H9 (cell line): ENCODE measurements at regions not wholly inside any gene's neighbourhood (a gene's known extent, or its start where the extent isn't known, plus 50 kb on each side); places are given as distances from the start of the nearest gene placed in this dataset.

Source experiments
- DNase-seq: peaks from one replicate; pipeline ENCODE4 v3.0.0-alpha.2; 2017
- H2AFZ ChIP-seq: one replicate; pipeline ENCODE4 v1.6.1; 2013; ENCODE audit warnings: mild to moderate bottlenecking, low read length, control low read depth, moderate library complexity
- H2AK5ac ChIP-seq: 2 replicates; pipeline ENCODE4 v1.6.1; 2013; ENCODE audit warnings: low read length, control low read depth, mixed read lengths; ENCODE audit not compliant: insufficient read length
- H2BK120ac ChIP-seq: one replicate; pipeline ENCODE4 v1.6.1; 2013; ENCODE audit warnings: low read depth, mild to moderate bottlenecking, low read length, control low read depth, inconsistent platforms; ENCODE audit not compliant: poor library complexity, severe bottlenecking
- H2BK12ac ChIP-seq: 2 replicates; pipeline ENCODE4 v1.6.1; 2013; ENCODE audit warnings: low read length, control low read depth, mixed read lengths, low read depth; ENCODE audit not compliant: insufficient read length
- H2BK15ac ChIP-seq: 2 replicates; pipeline ENCODE4 v1.6.1; 2013; ENCODE audit warnings: low read depth, low read length, control low read depth
- H2BK20ac ChIP-seq: one replicate; pipeline ENCODE4 v1.6.1; 2013; ENCODE audit warnings: low read depth, mild to moderate bottlenecking, low read length, control low read depth, inconsistent platforms; ENCODE audit not compliant: poor library complexity, severe bottlenecking
- H2BK5ac ChIP-seq: 2 replicates; pipeline ENCODE4 v1.6.1; 2013; ENCODE audit warnings: low read length, control low read depth, mixed read lengths; ENCODE audit not compliant: insufficient read length
- H3K14ac ChIP-seq: 2 replicates; pipeline ENCODE4 v1.6.1; 2013; ENCODE audit warnings: low read length, control low read depth; ENCODE audit not compliant: insufficient read depth
- H3K18ac ChIP-seq: 2 replicates; pipeline ENCODE4 v1.6.1; 2013; ENCODE audit warnings: low read depth, mild to moderate bottlenecking, mixed read lengths, low read length, control low read depth; ENCODE audit not compliant: insufficient read length
- H3K23ac ChIP-seq: 2 replicates; pipeline ENCODE4 v1.6.1; 2013; ENCODE audit warnings: low read length, control low read depth, mixed read lengths, low read depth; ENCODE audit not compliant: insufficient read length
- H3K23me2 ChIP-seq: 2 replicates; pipeline ENCODE4 v1.6.1; 2013; ENCODE audit warnings: low read depth, mild to moderate bottlenecking, mixed read lengths, low read length, control low read depth; ENCODE audit not compliant: insufficient read length, poor library complexity, severe bottlenecking
- H3K27ac ChIP-seq: 2 replicates; pipeline ENCODE4 v1.5.1; 2013; ENCODE audit warnings: low read length, control low read depth, mixed read lengths, low read depth; ENCODE audit not compliant: insufficient read length
- H3K27me3 ChIP-seq: 2 replicates; pipeline ENCODE4 v1.6.1; 2013; ENCODE audit warnings: low read length, control low read depth, inconsistent platforms; ENCODE audit not compliant: insufficient read depth
- H3K4ac ChIP-seq: 2 replicates; pipeline ENCODE4 v1.6.1; 2013; ENCODE audit warnings: low read depth, mild to moderate bottlenecking, control low read depth, inconsistent platforms, low read length, moderate library complexity
- H3K4me1 ChIP-seq: 2 replicates; pipeline ENCODE4 v1.6.1; 2013; ENCODE audit warnings: low read length, control low read depth, inconsistent platforms; ENCODE audit not compliant: insufficient read depth
- H3K4me2 ChIP-seq: 2 replicates; pipeline ENCODE4 v1.6.1; 2013; ENCODE audit warnings: low read length, control low read depth, mixed read lengths; ENCODE audit not compliant: insufficient read length, insufficient read depth
- H3K56ac ChIP-seq: 2 replicates; pipeline ENCODE4 v1.6.1; 2013; ENCODE audit warnings: low read depth, mild to moderate bottlenecking, mixed read lengths, low read length, control low read depth; ENCODE audit not compliant: insufficient read length
- H3K79me1 ChIP-seq: 2 replicates; pipeline ENCODE4 v1.6.1; 2013; ENCODE audit warnings: low read depth, mild to moderate bottlenecking, moderate library complexity, low read length, control low read depth, inconsistent platforms; ENCODE audit not compliant: insufficient read depth, poor library complexity, severe bottlenecking
- H3K79me2 ChIP-seq: 2 replicates; pipeline ENCODE4 v1.6.1; 2013; ENCODE audit warnings: low read length, control low read depth, inconsistent platforms; ENCODE audit not compliant: insufficient read depth
- H3K9ac ChIP-seq: 2 replicates; pipeline ENCODE4 v1.6.1; 2013; ENCODE audit warnings: low read length, control low read depth, mixed read lengths; ENCODE audit not compliant: insufficient read length; ENCODE audit errors: extremely low read depth
- H3K9me3 ChIP-seq: one replicate; pipeline ENCODE4 v1.6.1; 2013; ENCODE audit warnings: low read depth, low read length, inconsistent platforms; ENCODE audit not compliant: control insufficient read depth
- H3T11ph ChIP-seq: one replicate; pipeline ENCODE4 v1.6.1; 2013; ENCODE audit warnings: mild to moderate bottlenecking, low read length, control low read depth, inconsistent platforms
- H4K20me1 ChIP-seq: one replicate; pipeline ENCODE4 v1.6.1; 2013; ENCODE audit not compliant: control insufficient read depth, insufficient read length, insufficient read depth
- H4K5ac ChIP-seq: 2 replicates; pipeline ENCODE4 v1.6.1; 2013; ENCODE audit warnings: low read depth, mild to moderate bottlenecking, mixed read lengths, low read length, control low read depth; ENCODE audit not compliant: insufficient read length
- H4K8ac ChIP-seq: replicated peaks from 2 replicates; pipeline ENCODE4 v1.6.1; 2013; ENCODE audit warnings: low read length, control low read depth, mixed read lengths, low read depth; ENCODE audit not compliant: insufficient read length
- H4K91ac ChIP-seq: 2 replicates; pipeline ENCODE4 v1.6.1; 2013; ENCODE audit warnings: low read depth, mild to moderate bottlenecking, moderate library complexity, mixed read lengths, low read length, control low read depth; ENCODE audit not compliant: insufficient read length
- H3K27ac Mint-ChIP-seq, 3 experiments: 2 replicates in 2 of 3; 3 replicates in 1 of 3; pipeline ENCODE4 v1.8.0; 2020 to 2021; ENCODE audit warnings: mixed read lengths in 3 of 3, mild to moderate bottlenecking in 1 of 3, moderate library complexity in 1 of 3
- H3K27me3 Mint-ChIP-seq: 2 replicates; pipeline ENCODE4 v1.8.0; 2021; ENCODE audit warnings: low read depth, mild to moderate bottlenecking, moderate library complexity, mixed read lengths
- H3K36me3 Mint-ChIP-seq, 3 experiments: 2 replicates in 2 of 3; 3 replicates in 1 of 3; pipeline ENCODE4 v1.8.0; 2020 to 2021; ENCODE audit warnings: low read depth in 3 of 3, mixed read lengths in 3 of 3; ENCODE audit not compliant: insufficient read depth in 1 of 3
- H3K4me1 Mint-ChIP-seq, 2 experiments: 2 replicates each; pipeline ENCODE4 v1.8.0; 2020; ENCODE audit warnings: mixed read lengths in 2 of 2
- H3K4me3 Mint-ChIP-seq, 2 experiments: 2 replicates in 1 of 2; 3 replicates in 1 of 2; pipeline ENCODE4 v1.8.0; 2020 to 2021; ENCODE audit warnings: mild to moderate bottlenecking in 2 of 2, mixed read lengths in 2 of 2, moderate library complexity in 1 of 2
- H3K9me3 Mint-ChIP-seq, 2 experiments: 2 replicates in 1 of 2; 3 replicates in 1 of 2; pipeline ENCODE4 v1.8.0; 2020; ENCODE audit warnings: mild to moderate bottlenecking in 2 of 2, mixed read lengths in 2 of 2, moderate library complexity in 1 of 2
- CTCF ChIP-seq: fragments of 200-600 bp; sonication (generic); conservative IDR thresholded peaks from 3 replicates; pipeline ENCODE4 v1.8.0; 2021; ENCODE audit warnings: antibody characterized with exemption, mild to moderate bottlenecking
- WGBS: extraction: QIAGEN DNeasy Blood & Tissue Kit; methylation state at CpG from one replicate; pipeline ENCODE4 v1.1.7; 2013; ENCODE audit warnings: missing lambda C conversion rate, low lambda C conversion rate, mixed read lengths; ENCODE audit not compliant: insufficient read length; ENCODE audit errors: extremely low coverage; 5-methylcytosine and 5-hydroxymethylcytosine counted together

GRCh38 chr2:190809139-190809764 is 71.4 kb upstream of the GLS start:
- Histone ChIP-seq H3T11ph (no peak overlapping the region), H4K20me1 (no peaks in the 10 kb centered on the region), H2AFZ (no peak overlapping the region), H3K9me3 (no peaks in the 10 kb centered on the region), H3K27ac (no peak overlapping the region), H3K9ac (no peak overlapping the region), H3K79me2 (no peaks in the 10 kb centered on the region), H2BK5ac (no peak overlapping the region), H3K18ac (no peak overlapping the region), H3K23me2 (no peaks in the 10 kb centered on the region), H4K8ac (no peak overlapping the region), H3K23ac (no peak overlapping the region), H2BK120ac (no peak overlapping the region), H3K4me2 (no peak overlapping the region), H3K4ac (no peak overlapping the region), H3K27me3 (no peaks in the 10 kb centered on the region), H2BK12ac (no peak overlapping the region), H2BK15ac (no peak overlapping the region), H2BK20ac (no peak overlapping the region), H3K56ac (no peak overlapping the region), H2AK5ac (no peak overlapping the region), H3K79me1 (no peaks in the 10 kb centered on the region), H3K4me1 (no peaks in the 10 kb centered on the region), H4K91ac (no peak overlapping the region), H3K14ac (no peak overlapping the region), H4K5ac (no peak overlapping the region)
- no peaks in the 10 kb centered on the region for H3K9me3 Mint-ChIP-seq
- no peak overlapping the region for H3K27ac Mint-ChIP-seq
- no peak for DNase-seq
- H3K36me3 Mint-ChIP-seq: no peaks in the 10 kb centered on the region
- H3K4me1 Mint-ChIP-seq: no peaks in the 10 kb centered on the region
- H3K27me3 Mint-ChIP-seq: no peaks in the 10 kb centered on the region
- TF ChIP-seq CTCF: no peak
- no peak overlapping the region for H3K4me3 Mint-ChIP-seq
- no CpG with 5 or more reads among the region's 5 CpGs for WGBS
